ENCODE measurements at regions not wholly inside any gene's neighbourhood (a gene's known extent, or its start where the extent isn't known, plus 50 kb on each side); places are given as distances from the start of the nearest gene placed in this dataset.

GRCh38 chr9:1877951-1878350 lies 137.2 kb upstream of the SMARCA2 start:
- TF ChIP-seq FOXM1 (IDR thresholded peaks at IDR 0.05; ENCODE audit: borderline replicate concordance, low read depth) (no peak), TAF1 (IDR thresholded peaks at IDR 0.05; ENCODE audit: low read depth) (no peak), RAD21 (IDR thresholded peaks at IDR 0.05; ENCODE audit: low read depth) (no peak), NFIC (IDR thresholded peaks at IDR 0.05) (no peak), EP300 (IDR thresholded peaks at IDR 0.05; ENCODE audit: borderline replicate concordance) (no peak), REST (IDR thresholded peaks at IDR 0.05; ENCODE audit: low read depth) (no peak), CEBPB (IDR thresholded peaks at IDR 0.05) (no peak), EGR1 (IDR thresholded peaks at IDR 0.05) (no peak), USF1 (IDR thresholded peaks at IDR 0.05) (no peak), YY1 (IDR thresholded peaks at IDR 0.05; ENCODE audit: low read depth) (no peak), ZBTB7A (IDR thresholded peaks at IDR 0.05; ENCODE audit: low read depth) (no peak), MAX (IDR thresholded peaks at IDR 0.05) (no peak), TEAD4 (IDR thresholded peaks at IDR 0.05) (no peak), TCF12 (IDR thresholded peaks at IDR 0.05; ENCODE audit: low read depth) (no peak), CREB1 (IDR thresholded peaks at IDR 0.05; ENCODE audit: low read depth) (no peak)

GRCh38 chr9:1878811-1879210 lies 136.3 kb upstream of the SMARCA2 start:
- TF ChIP-seq FOXM1 (IDR thresholded peaks at IDR 0.05; ENCODE audit: borderline replicate concordance, low read depth) (no peak), EGR1 (IDR thresholded peaks at IDR 0.05) (no peak), EP300 (IDR thresholded peaks at IDR 0.05; ENCODE audit: borderline replicate concordance) (no peak), NFIC (IDR thresholded peaks at IDR 0.05) (no peak), TAF1 (IDR thresholded peaks at IDR 0.05; ENCODE audit: low read depth) (no peak), USF1 (IDR thresholded peaks at IDR 0.05) (no peak), CREB1 (IDR thresholded peaks at IDR 0.05; ENCODE audit: low read depth) (no peak), MAX (IDR thresholded peaks at IDR 0.05) (no peak), TCF12 (IDR thresholded peaks at IDR 0.05; ENCODE audit: low read depth) (no peak), CEBPB (IDR thresholded peaks at IDR 0.05) (no peak), REST (IDR thresholded peaks at IDR 0.05; ENCODE audit: low read depth) (no peak), TEAD4 (IDR thresholded peaks at IDR 0.05) (no peak), RAD21 (IDR thresholded peaks at IDR 0.05; ENCODE audit: low read depth) (no peak), ZBTB7A (IDR thresholded peaks at IDR 0.05; ENCODE audit: low read depth) (no peak)

- no peak for TF ChIP-seq TCF12 (IDR thresholded peaks at IDR 0.05; ENCODE audit: low read depth)
- no peak for TF ChIP-seq YY1 (IDR thresholded peaks at IDR 0.05; ENCODE audit: low read depth)
- TF ChIP-seq CEBPB (IDR thresholded peaks at IDR 0.05), result no peak
- TF ChIP-seq REST (IDR thresholded peaks at IDR 0.05; ENCODE audit: low read depth), result no peak
- no peak for TF ChIP-seq MAX (IDR thresholded peaks at IDR 0.05)
- no peak for TF ChIP-seq RAD21 (IDR thresholded peaks at IDR 0.05; ENCODE audit: low read depth)
- TF ChIP-seq EGR1 (IDR thresholded peaks at IDR 0.05), result no peak
- no peak for TF ChIP-seq EP300 (IDR thresholded peaks at IDR 0.05; ENCODE audit: borderline replicate concordance)
- no peak for TF ChIP-seq ZBTB7A (IDR thresholded peaks at IDR 0.05; ENCODE audit: low read depth)
- TF ChIP-seq TAF1 (IDR thresholded peaks at IDR 0.05; ENCODE audit: low read depth), result no peak
- no peak for TF ChIP-seq USF1 (IDR thresholded peaks at IDR 0.05)
- TF ChIP-seq TEAD4 (IDR thresholded peaks at IDR 0.05), result no peak
- TF ChIP-seq NFIC (IDR thresholded peaks at IDR 0.05), result no peak
- TF ChIP-seq FOXM1 (IDR thresholded peaks at IDR 0.05; ENCODE audit: borderline replicate concordance, low read depth), result no peak
- no peak for TF ChIP-seq CREB1 (IDR thresholded peaks at IDR 0.05; ENCODE audit: low read depth)
Observed at GRCh38 chr9:1879501-1879900, 135.6 kb upstream of the SMARCA2 start.
